KMS-11 (cell line): ENCODE measurements at regions not wholly inside any gene's neighbourhood (a gene's known extent, or its start where the extent isn't known, plus 50 kb on each side); places are given as distances from the start of the nearest gene placed in this dataset.

Source experiments
- H2AFZ ChIP-seq: fragments of 200-600 bp; sonication (generic); 2 replicates; pipeline ENCODE4 v1.6.1; 2016; ENCODE audit warnings: antibody characterized with exemption, mixed run types, low read depth
- H3K27ac ChIP-seq: fragments of 200-600 bp; sonication (generic); 2 replicates; pipeline ENCODE4 v1.6.1; 2016; ENCODE audit warnings: mild to moderate bottlenecking, mixed run types
- H3K27me3 ChIP-seq: fragments of 200-600 bp; sonication (generic); 2 replicates; pipeline ENCODE4 v1.6.1; 2017; ENCODE audit warnings: mild to moderate bottlenecking, low read depth, mixed run types, moderate library complexity; ENCODE audit not compliant: insufficient read depth
- H3K36me3 ChIP-seq: fragments of 200-600 bp; sonication (generic); 2 replicates; pipeline ENCODE4 v1.6.1; 2017; ENCODE audit warnings: mild to moderate bottlenecking, mixed run types; ENCODE audit not compliant: insufficient read depth
- H3K4me1 ChIP-seq: fragments of 200-600 bp; sonication (generic); 2 replicates; pipeline ENCODE4 v1.6.1; 2016; ENCODE audit warnings: mild to moderate bottlenecking, low read depth, mixed run types; ENCODE audit not compliant: poor library complexity, severe bottlenecking
- H3K4me2 ChIP-seq: fragments of 200-600 bp; sonication (generic); 2 replicates; pipeline ENCODE4 v1.7.0; 2016; ENCODE audit warnings: mild to moderate bottlenecking, mixed run types
- H3K4me3 ChIP-seq: fragments of 200-600 bp; sonication (generic); IDR thresholded peaks from 2 replicates; pipeline ENCODE4 v1.6.1; 2017; ENCODE audit warnings: low read depth, low read length, mixed read lengths; ENCODE audit not compliant: insufficient read depth
- H3K79me2 ChIP-seq: fragments of 200-600 bp; sonication (generic); 2 replicates; pipeline ENCODE4 v1.6.1; 2016; ENCODE audit warnings: low read depth, mixed run types; ENCODE audit not compliant: insufficient read depth
- H3K9ac ChIP-seq: fragments of 200-600 bp; sonication (generic); 2 replicates; pipeline ENCODE4 v1.6.1; 2016; ENCODE audit warnings: mild to moderate bottlenecking, mixed run types
- H4K20me1 ChIP-seq: fragments of 200-600 bp; sonication (generic); 2 replicates; pipeline ENCODE4 v1.6.1; 2016; ENCODE audit warnings: mild to moderate bottlenecking, mixed run types; ENCODE audit not compliant: insufficient read depth
- TF ChIP-seq, protein P1 (sequence below): fragments of 200-600 bp; sonication (generic); conservative IDR thresholded peaks from 2 replicates; pipeline ENCODE4 v1.6.1; 2017; ENCODE audit warnings: low read depth, mild to moderate bottlenecking, antibody characterized with exemption, low read length, moderate library complexity, mixed read lengths

DNA sequence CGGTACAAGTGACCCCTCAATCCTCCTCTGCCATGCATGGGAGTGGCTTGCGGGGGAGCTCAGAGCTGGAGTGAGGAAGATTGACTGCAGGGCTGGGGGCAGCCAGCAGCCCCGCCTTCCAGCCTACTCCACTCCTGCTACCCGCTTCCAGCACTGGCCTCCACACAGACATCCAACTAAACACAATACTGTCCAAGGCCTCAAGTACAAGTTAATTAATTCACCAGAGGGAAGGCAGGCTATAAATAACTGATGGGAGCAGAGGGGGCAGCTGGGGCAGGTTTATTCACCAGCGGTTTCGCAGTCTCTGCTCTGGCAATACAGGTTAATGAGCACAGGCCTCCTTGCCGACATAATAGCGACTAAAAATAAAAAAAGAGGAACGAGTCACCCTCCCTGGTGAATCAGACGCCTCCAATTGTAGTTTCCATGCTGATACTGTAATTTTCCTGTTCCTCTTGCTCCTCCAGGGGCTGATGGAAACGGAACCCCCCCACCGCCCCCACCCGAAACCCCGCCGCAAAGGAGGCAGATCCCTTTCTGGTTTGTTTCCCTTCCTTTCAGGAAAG lies 166.4 kb upstream of the TLE3 start:
- Histone ChIP-seq H4K20me1 (no peaks in the 10 kb centered on the region), H3K27me3 (no peaks in the 10 kb centered on the region), H3K79me2 (no peaks in the 10 kb centered on the region), H3K4me2 (no peak overlapping the region), H3K4me1 (no peaks in the 10 kb centered on the region), H3K9ac (no peak overlapping the region), H3K27ac (no peak overlapping the region), H2AFZ (no peak overlapping the region), H3K36me3 (no peaks in the 10 kb centered on the region), H3K4me3 (no peak overlapping the region)
- TF ChIP-seq, protein P1, sequence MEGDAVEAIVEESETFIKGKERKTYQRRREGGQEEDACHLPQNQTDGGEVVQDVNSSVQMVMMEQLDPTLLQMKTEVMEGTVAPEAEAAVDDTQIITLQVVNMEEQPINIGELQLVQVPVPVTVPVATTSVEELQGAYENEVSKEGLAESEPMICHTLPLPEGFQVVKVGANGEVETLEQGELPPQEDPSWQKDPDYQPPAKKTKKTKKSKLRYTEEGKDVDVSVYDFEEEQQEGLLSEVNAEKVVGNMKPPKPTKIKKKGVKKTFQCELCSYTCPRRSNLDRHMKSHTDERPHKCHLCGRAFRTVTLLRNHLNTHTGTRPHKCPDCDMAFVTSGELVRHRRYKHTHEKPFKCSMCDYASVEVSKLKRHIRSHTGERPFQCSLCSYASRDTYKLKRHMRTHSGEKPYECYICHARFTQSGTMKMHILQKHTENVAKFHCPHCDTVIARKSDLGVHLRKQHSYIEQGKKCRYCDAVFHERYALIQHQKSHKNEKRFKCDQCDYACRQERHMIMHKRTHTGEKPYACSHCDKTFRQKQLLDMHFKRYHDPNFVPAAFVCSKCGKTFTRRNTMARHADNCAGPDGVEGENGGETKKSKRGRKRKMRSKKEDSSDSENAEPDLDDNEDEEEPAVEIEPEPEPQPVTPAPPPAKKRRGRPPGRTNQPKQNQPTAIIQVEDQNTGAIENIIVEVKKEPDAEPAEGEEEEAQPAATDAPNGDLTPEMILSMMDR, result no peak

DNA sequence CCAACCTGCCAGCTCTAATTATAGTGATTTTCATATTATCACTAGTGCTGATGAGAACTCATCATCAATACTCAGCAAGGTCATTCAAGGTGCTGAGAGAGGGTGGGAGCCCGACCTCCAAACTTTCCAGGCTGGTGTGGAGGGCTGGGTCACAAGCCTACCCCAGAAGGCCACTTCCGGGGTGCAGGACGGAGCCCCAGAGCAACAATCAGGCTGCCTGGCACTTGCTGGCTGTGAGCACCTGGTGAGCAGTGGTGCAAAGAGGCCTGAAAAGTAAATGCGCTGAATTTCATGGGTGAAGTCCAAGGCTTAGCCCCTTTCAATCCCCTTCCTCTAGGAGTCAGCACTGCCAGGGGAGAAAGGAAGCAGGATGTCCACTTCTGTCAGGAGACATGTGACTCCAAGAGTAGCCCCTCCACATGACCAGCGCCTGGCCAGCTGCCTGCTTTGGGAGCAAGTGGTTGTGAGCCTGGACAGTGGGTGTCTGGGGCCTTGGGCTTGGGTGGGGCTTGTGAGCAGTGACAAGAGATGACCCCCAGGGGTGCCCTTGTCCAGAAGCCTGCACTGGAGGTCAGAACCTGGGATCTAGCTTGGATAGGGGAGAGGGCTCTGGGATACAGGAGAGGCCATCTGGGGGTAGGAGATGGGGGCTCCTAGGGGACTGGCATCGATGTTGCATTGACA lies 165.0 kb upstream of the TLE3 start:
- Histone ChIP-seq H3K27me3 (no peaks in the 10 kb centered on the region), H2AFZ (no peak overlapping the region), H3K27ac (no peak overlapping the region), H3K4me3 (no peak overlapping the region), H3K36me3 (no peaks in the 10 kb centered on the region), H3K4me2 (no peak overlapping the region), H3K79me2 (no peaks in the 10 kb centered on the region), H4K20me1 (no peaks in the 10 kb centered on the region), H3K9ac (no peak overlapping the region), H3K4me1 (no peaks in the 10 kb centered on the region)
- TF ChIP-seq, protein P1, result no peak

DNA sequence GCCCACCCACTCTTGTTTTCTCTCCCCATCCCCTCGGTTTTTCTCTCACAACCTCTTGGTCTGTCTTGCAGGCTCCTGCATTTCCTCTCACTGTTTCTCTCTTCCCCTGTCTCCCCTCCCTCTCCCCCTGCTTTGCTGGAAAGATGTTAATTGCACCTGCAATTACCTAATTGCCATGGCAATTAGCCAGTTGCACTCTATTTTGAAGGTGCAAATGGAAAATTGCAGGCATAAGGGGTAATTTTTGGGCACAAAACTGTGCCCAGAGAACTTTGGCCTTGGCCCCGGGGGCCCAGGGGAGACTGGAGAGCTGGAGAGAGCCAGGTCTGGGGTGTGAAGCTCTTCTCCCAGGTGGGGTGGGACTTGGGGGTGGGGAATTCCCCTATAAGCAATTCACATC lies 164.5 kb upstream of the TLE3 start:
- no peak overlapping the region for H2AFZ ChIP-seq
- H3K4me1 ChIP-seq, result no peaks in the 10 kb centered on the region
- TF ChIP-seq, protein P1, result no peak
- no peaks in the 10 kb centered on the region for H4K20me1 ChIP-seq
- no peaks in the 10 kb centered on the region for H3K27me3 ChIP-seq
- no peak overlapping the region for H3K4me2 ChIP-seq
- no peaks in the 10 kb centered on the region for H3K36me3 ChIP-seq
- no peak overlapping the region for H3K27ac ChIP-seq
- H3K9ac ChIP-seq, result no peak overlapping the region
- no peak overlapping the region for H3K4me3 ChIP-seq
- H3K79me2 ChIP-seq, result no peaks in the 10 kb centered on the region

DNA sequence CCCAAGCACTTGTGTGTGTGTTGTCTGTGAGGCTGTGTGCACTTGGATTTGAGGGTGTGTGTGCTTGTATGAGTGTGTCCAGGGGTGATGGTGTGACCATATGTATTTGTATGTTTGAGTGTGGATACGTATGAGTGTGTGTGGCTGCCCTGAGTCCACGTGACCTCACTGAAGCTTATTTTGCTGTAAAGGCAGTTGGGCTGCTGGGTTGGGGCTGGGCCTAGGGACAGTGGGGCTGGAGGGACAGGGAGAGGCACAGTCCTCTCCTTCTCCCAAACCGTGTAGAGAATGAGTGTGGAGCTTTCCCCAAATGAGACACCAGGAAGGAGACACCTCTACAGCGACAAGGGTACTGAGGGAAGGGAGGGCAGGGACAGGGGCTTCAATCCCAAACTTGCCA lies 163.4 kb upstream of the TLE3 start:
- Histone ChIP-seq H2AFZ (no peak overlapping the region), H3K4me3 (no peak overlapping the region), H3K27ac (no peak overlapping the region), H3K9ac (no peak overlapping the region), H4K20me1 (no peaks in the 10 kb centered on the region), H3K36me3 (no peaks in the 10 kb centered on the region), H3K4me1 (no peaks in the 10 kb centered on the region), H3K4me2 (no peak overlapping the region), H3K79me2 (no peaks in the 10 kb centered on the region), H3K27me3 (no peaks in the 10 kb centered on the region)
- TF ChIP-seq, protein P1, result no peak
